CD4-positive, alpha-beta memory T cell (primary cell): ENCODE measurements at regions not wholly inside any gene's neighbourhood (a gene's known extent, or its start where the extent isn't known, plus 50 kb on each side); places are given as distances from the start of the nearest gene placed in this dataset.
A peak's percentile ranks its signal among the peaks of the same experiment; 100 is the strongest.

ENCODE experiments used
- CTCF ChIA-PET: fragments of 350-600 bp; sonication (Branson Sonifier 250); formaldehyde crosslinking; loops from one replicate; lab custom pipeline; 2021; ENCODE audit warnings: inconsistent platforms; ENCODE audit not compliant: partially characterized antibody; lab: Charles Lee
- POLR2A ChIA-PET: fragments of 350-600 bp; sonication (Branson Sonifier 250); formaldehyde crosslinking; loops from one replicate; lab custom pipeline; 2021; ENCODE audit not compliant: partially characterized antibody; lab: Charles Lee
- DNase-seq, 5 donors: peaks; one replicate each; pipeline versions ENCODE4 v3.0.0 to v3.0.0-alpha.2; 2020 to 2022; ENCODE audit warnings: mixed read lengths in 1 of 5
- H3K27ac ChIP-seq: one replicate; pipeline ENCODE4 v1.7.0; 2013; ENCODE audit warnings: low read depth, low read length
- H3K27me3 ChIP-seq: 2 replicates; pipeline ENCODE4 v1.7.0; 2013; ENCODE audit warnings: mild to moderate bottlenecking, low read length, moderate library complexity; ENCODE audit not compliant: insufficient read depth
- H3K36me3 ChIP-seq: 2 replicates; pipeline ENCODE4 v1.7.0; 2013; ENCODE audit warnings: mild to moderate bottlenecking, low read length, moderate library complexity; ENCODE audit not compliant: insufficient read depth
- H3K4me1 ChIP-seq: 2 replicates; pipeline ENCODE4 v1.7.0; 2013; ENCODE audit warnings: mild to moderate bottlenecking, low read length, moderate library complexity; ENCODE audit not compliant: insufficient read depth
- H3K4me3 ChIP-seq, 2 donors: one replicate each; pipeline ENCODE4 v1.7.0; 2013; ENCODE audit warnings: low read length in 2 of 2, mild to moderate bottlenecking in 1 of 2
- H3K9me3 ChIP-seq, 2 donors: one replicate each; pipeline ENCODE4 v1.7.0; 2013; ENCODE audit warnings: low read length in 2 of 2, control low read depth in 1 of 2; ENCODE audit not compliant: control insufficient read depth in 1 of 2
- H3K27ac Mint-ChIP-seq, 7 donors: one replicate each; pipeline ENCODE4 v1.8.0; 2020 to 2021; ENCODE audit warnings: mixed read lengths in 7 of 7, mild to moderate bottlenecking in 6 of 7, inconsistent platforms in 3 of 7, moderate library complexity in 3 of 7
- H3K27me3 Mint-ChIP-seq, 2 donors: one replicate each; pipeline ENCODE4 v1.8.0; 2020 to 2021; ENCODE audit warnings: mixed read lengths in 2 of 2
- H3K36me3 Mint-ChIP-seq, 2 donors: one replicate each; pipeline ENCODE4 v1.8.0; 2020 to 2021; ENCODE audit warnings: mixed read lengths in 2 of 2, inconsistent platforms in 1 of 2, mild to moderate bottlenecking in 1 of 2
- H3K4me1 Mint-ChIP-seq, 4 donors: one replicate each; pipeline ENCODE4 v1.8.0; 2020 to 2021; ENCODE audit warnings: mixed read lengths in 4 of 4, mild to moderate bottlenecking in 1 of 4
- H3K4me3 Mint-ChIP-seq, 8 donors: one replicate each; pipeline ENCODE4 v1.8.0; 2020 to 2021; ENCODE audit warnings: mixed read lengths in 8 of 8, mild to moderate bottlenecking in 7 of 8, moderate library complexity in 6 of 8, inconsistent platforms in 3 of 8
- H3K9me3 Mint-ChIP-seq, 8 donors: one replicate each; pipeline ENCODE4 v1.8.0; 2020 to 2021; ENCODE audit warnings: mixed read lengths in 8 of 8, mild to moderate bottlenecking in 5 of 8, inconsistent platforms in 3 of 8, moderate library complexity in 1 of 8
- intact Hi-C: fragments of 100-400 bp; cut with micrococcal nuclease; formaldehyde crosslinking; loops from one replicate; pipeline ENCODE4 v1.15.1; 2023

- peaks cover 5 to 16% (median 15%) of the 10 kb centered on the region in 4 donors for H3K4me1 Mint-ChIP-seq
- Histone ChIP-seq H3K4me3 (no peak overlapping the region), H3K9me3 (no peaks in the 10 kb centered on the region), H3K27ac (no peak overlapping the region), H3K4me1 (peaks cover 15% of the 10 kb centered on the region), H3K36me3 (no peaks in the 10 kb centered on the region), H3K27me3 (no peaks in the 10 kb centered on the region)
- H3K27ac Mint-ChIP-seq: peak overlapping the region in 1 of 7 donors; percentile 25
- ChIA-PET POLR2A (no interaction called here), CTCF (interaction anchor here (0.6 to 1.1 kb wide), 4 partner anchors 9 to 61 kb away, joined by 3 read pairs; no protein-coding TSS in a partner anchor)
- H3K9me3 Mint-ChIP-seq: peaks cover 0 to 2% (median 0%) of the 10 kb centered on the region in 8 donors
- no peak for DNase-seq
- no peaks in the 10 kb centered on the region for H3K27me3 Mint-ChIP-seq
- no peaks in the 10 kb centered on the region for H3K36me3 Mint-ChIP-seq
- intact Hi-C loops: no loop called here
- peak overlapping the region in 1 of 8 donors; percentile 30 for H3K4me3 Mint-ChIP-seq
These were observed 168.5 kb upstream of the FOXN2 start for GRCh38 chr2:48145845-48146452.

GRCh38 chr2:48146552-48146951, 167.9 kb upstream of the FOXN2 start:
- H3K27ac Mint-ChIP-seq: no peak overlapping the region
- Histone ChIP-seq H3K27me3 (no peaks in the 10 kb centered on the region), H3K27ac (no peak overlapping the region), H3K4me1 (peaks cover 15% of the 10 kb centered on the region), H3K36me3 (no peaks in the 10 kb centered on the region), H3K4me3 (no peak overlapping the region), H3K9me3 (no peaks in the 10 kb centered on the region)
- no peaks in the 10 kb centered on the region for H3K36me3 Mint-ChIP-seq
- ChIA-PET POLR2A (no interaction called here), CTCF (interaction anchor here (0.6 to 1.1 kb wide), 4 partner anchors 9 to 61 kb away, joined by 3 read pairs; no protein-coding TSS in a partner anchor)
- DNase-seq: no peak
- intact Hi-C loops: no loop called here
- H3K4me3 Mint-ChIP-seq: no peak overlapping the region
- H3K27me3 Mint-ChIP-seq: no peaks in the 10 kb centered on the region
- H3K9me3 Mint-ChIP-seq: peaks cover 0 to 2% (median 0%) of the 10 kb centered on the region in 8 donors
- H3K4me1 Mint-ChIP-seq: peaks cover 5 to 16% (median 15%) of the 10 kb centered on the region in 4 donors

GRCh38 chr2:48147719-48148118, 166.8 kb upstream of the FOXN2 start:
- CTCF ChIA-PET: no interaction called here
- intact Hi-C loops: no loop called here
- H3K27me3 Mint-ChIP-seq: no peaks in the 10 kb centered on the region

GRCh38 chr2:48148841-48149430, 165.5 kb upstream of the FOXN2 start:
- peak overlapping the region in 2 of 7 donors; percentile 44 to 68 for H3K27ac Mint-ChIP-seq
- peaks cover 5 to 16% (median 15%) of the 10 kb centered on the region in 4 donors for H3K4me1 Mint-ChIP-seq
- Histone ChIP-seq H3K27ac (no peak overlapping the region), H3K9me3 (no peaks in the 10 kb centered on the region), H3K27me3 (no peaks in the 10 kb centered on the region), H3K4me1 (peaks cover 15% of the 10 kb centered on the region), H3K4me3 (no peak overlapping the region), H3K36me3 (no peaks in the 10 kb centered on the region)
- no peaks in the 10 kb centered on the region for H3K27me3 Mint-ChIP-seq
- CTCF ChIA-PET: no interaction called here
- intact Hi-C loops: no loop called here
- H3K4me3 Mint-ChIP-seq: peak overlapping the region in 2 of 8 donors; percentile 27 to 28
- no peaks in the 10 kb centered on the region for H3K36me3 Mint-ChIP-seq
- POLR2A ChIA-PET: no interaction called here
- DNase-seq: no peak
- peaks cover 0 to 2% (median 0%) of the 10 kb centered on the region in 8 donors for H3K9me3 Mint-ChIP-seq

More at GRCh38 chr2:48147719-48148118, 166.8 kb upstream of the FOXN2 start:
- no peak for DNase-seq
- no peak overlapping the region for H3K4me3 ChIP-seq
- H3K9me3 ChIP-seq: no peaks in the 10 kb centered on the region
- Mint-ChIP-seq H3K4me3 (no peak overlapping the region), H3K9me3 (peaks cover 0 to 2% (median 0%) of the 10 kb centered on the region in 8 donors), H3K36me3 (no peaks in the 10 kb centered on the region), H3K4me1 (peaks cover 5 to 16% (median 15%) of the 10 kb centered on the region in 4 donors), H3K27ac (no peak overlapping the region)
- POLR2A ChIA-PET: no interaction called here
- H3K36me3 ChIP-seq: no peaks in the 10 kb centered on the region
- H3K27ac ChIP-seq: no peak overlapping the region
- H3K4me1 ChIP-seq: peaks cover 15% of the 10 kb centered on the region
- H3K27me3 ChIP-seq: no peaks in the 10 kb centered on the region

GRCh38 chr2:48157150-48157549, 157.3 kb upstream of the FOXN2 start:
- Histone ChIP-seq H3K27me3 (no peaks in the 10 kb centered on the region), H3K9me3 (peaks cover 0 to 6% of the 10 kb centered on the region in 2 donors), H3K4me3 (no peak overlapping the region), H3K4me1 (no peaks in the 10 kb centered on the region), H3K27ac (no peak overlapping the region), H3K36me3 (no peaks in the 10 kb centered on the region)
- peaks cover 6 to 7% of the 10 kb centered on the region in 2 donors for H3K36me3 Mint-ChIP-seq
- no peaks in the 10 kb centered on the region for H3K4me1 Mint-ChIP-seq
- peaks cover 2 to 40% (median 20%) of the 10 kb centered on the region in 8 donors for H3K9me3 Mint-ChIP-seq
- H3K27ac Mint-ChIP-seq: no peak overlapping the region
- peaks cover 3 to 6% of the 10 kb centered on the region in 2 donors for H3K27me3 Mint-ChIP-seq
- DNase-seq: no peak
- no peak overlapping the region for H3K4me3 Mint-ChIP-seq
- CTCF ChIA-PET: no interaction called here
- intact Hi-C loops: no loop called here
- POLR2A ChIA-PET: no interaction called here

- CTCF ChIA-PET: no interaction called here
- DNase-seq: no peak
- Histone ChIP-seq H3K36me3 (no peaks in the 10 kb centered on the region), H3K4me3 (no peak overlapping the region), H3K27me3 (no peaks in the 10 kb centered on the region), H3K27ac (no peak overlapping the region), H3K9me3 (peaks cover 0 to 2% of the 10 kb centered on the region in 2 donors), H3K4me1 (no peaks in the 10 kb centered on the region)
- Mint-ChIP-seq H3K9me3 (peaks cover 2 to 41% (median 21%) of the 10 kb centered on the region in 8 donors), H3K27ac (no peak overlapping the region), H3K4me1 (no peaks in the 10 kb centered on the region), H3K4me3 (no peak overlapping the region), H3K36me3 (peaks cover 6 to 13% of the 10 kb centered on the region in 2 donors), H3K27me3 (peaks cover 3 to 7% of the 10 kb centered on the region in 2 donors)
- POLR2A ChIA-PET: no interaction called here
- intact Hi-C loops: no loop called here
These were observed 152.9 kb upstream of the FOXN2 start for GRCh38 chr2:48161628-48162027.

- POLR2A ChIA-PET: no interaction called here
- Histone ChIP-seq H3K36me3 (no peaks in the 10 kb centered on the region), H3K27me3 (no peaks in the 10 kb centered on the region), H3K27ac (no peak overlapping the region), H3K4me1 (no peaks in the 10 kb centered on the region), H3K4me3 (no peak overlapping the region), H3K9me3 (no peaks in the 10 kb centered on the region)
- Mint-ChIP-seq H3K4me3 (no peak overlapping the region), H3K36me3 (peaks cover 10 to 16% of the 10 kb centered on the region in 2 donors), H3K4me1 (no peaks in the 10 kb centered on the region), H3K27me3 (peaks cover 3% of the 10 kb centered on the region in 2 donors), H3K9me3 (peaks cover 2 to 41% (median 20%) of the 10 kb centered on the region in 8 donors), H3K27ac (peak overlapping the region in 1 of 7 donors; percentile 20)
- CTCF ChIA-PET: no interaction called here
- intact Hi-C loops: no loop called here
- no peak for DNase-seq
These were observed 151.7 kb upstream of the FOXN2 start for GRCh38 chr2:48162742-48163141.
